SK-N-MC (cell line): ENCODE measurements at regions not wholly inside any gene's neighbourhood (a gene's known extent, or its start where the extent isn't known, plus 50 kb on each side); places are given as distances from the start of the nearest gene placed in this dataset.

Experiments used
- DNase-seq: peaks from one replicate; pipeline ENCODE4 v3.0.0-alpha.2; 2011; ENCODE audit warnings: low read depth, low spot score
- H3K27ac ChIP-seq: fragments of 200-600 bp; sonication (generic); 2 replicates; pipeline ENCODE4 v1.5.1; 2016; ENCODE audit warnings: mixed run types
- H3K36me3 ChIP-seq: fragments of 200-600 bp; sonication (generic); 2 replicates; pipeline ENCODE4 v1.6.1; 2017; ENCODE audit warnings: antibody characterized with exemption, low read length, mixed read lengths; ENCODE audit not compliant: insufficient read depth
- H3K4me3 ChIP-seq: fragments of 200-600 bp; sonication (generic); 2 replicates; pipeline ENCODE4 v1.5.1; 2016
- H3K9ac ChIP-seq: fragments of 200-600 bp; sonication (generic); 2 replicates; pipeline ENCODE4 v1.8.0; 2017; ENCODE audit warnings: mixed run types, mixed read lengths; ENCODE audit not compliant: insufficient read length
- H3K9me3 ChIP-seq: fragments of 200-600 bp; sonication (generic); 2 replicates; pipeline ENCODE4 v1.6.1; 2017; ENCODE audit warnings: low read depth, mild to moderate bottlenecking, antibody characterized with exemption, low read length, moderate library complexity, mixed read lengths
- EZH2 ChIP-seq: fragments of 200-600 bp; sonication (generic); IDR thresholded peaks from one replicate; pipeline ENCODE4 v1.6.1; 2017; ENCODE audit warnings: antibody characterized with exemption
- FOXP2 ChIP-seq: optimal IDR thresholded peaks from 2 replicates; pipeline ENCODE3; 2011; ENCODE audit warnings: mild to moderate bottlenecking, moderate library complexity; ENCODE audit not compliant: insufficient read depth; ENCODE audit errors: extremely low read length, control extremely low read depth
- POLR2AphosphoS5 ChIP-seq: IDR thresholded peaks from 2 replicates; pipeline ENCODE4 v1.6.1; 2012; ENCODE audit warnings: mild to moderate bottlenecking, low read depth, low read length, borderline replicate concordance

- H3K9me3 ChIP-seq, result no peaks in the 10 kb centered on the region
- no peak for DNase-seq
- H3K36me3 ChIP-seq, result no peaks in the 10 kb centered on the region
- TF ChIP-seq POLR2AphosphoS5 (no peak), FOXP2 (no peak), EZH2 (no peak)
- H3K27ac ChIP-seq, result no peak overlapping the region
- no peak overlapping the region for H3K9ac ChIP-seq
- no peak overlapping the region for H3K4me3 ChIP-seq
Observed at GRCh38 chr10:131735577-131735976, 165.2 kb upstream of the PPP2R2D start.

GRCh38 chr10:131736321-131736980, 164.4 kb upstream of the PPP2R2D start:
- Histone ChIP-seq H3K27ac (no peak overlapping the region), H3K9ac (no peak overlapping the region)

GRCh38 chr10:131737543-131738395, 163.0 kb upstream of the PPP2R2D start:
- Histone ChIP-seq H3K36me3 (no peaks in the 10 kb centered on the region), H3K9ac (no peak overlapping the region), H3K4me3 (no peak overlapping the region), H3K9me3 (no peaks in the 10 kb centered on the region), H3K27ac (no peak overlapping the region)
- DNase-seq, result no peak
- no peak for TF ChIP-seq EZH2
- TF ChIP-seq FOXP2, result no peak
- TF ChIP-seq POLR2AphosphoS5, result no peak

More at GRCh38 chr10:131736321-131736980, 164.4 kb upstream of the PPP2R2D start:
- Histone ChIP-seq H3K9me3 (no peaks in the 10 kb centered on the region), H3K4me3 (no peak overlapping the region), H3K36me3 (no peaks in the 10 kb centered on the region)
- no peak for TF ChIP-seq EZH2
- TF ChIP-seq POLR2AphosphoS5, result no peak
- TF ChIP-seq FOXP2, result no peak
- DNase-seq, result no peak

DNA sequence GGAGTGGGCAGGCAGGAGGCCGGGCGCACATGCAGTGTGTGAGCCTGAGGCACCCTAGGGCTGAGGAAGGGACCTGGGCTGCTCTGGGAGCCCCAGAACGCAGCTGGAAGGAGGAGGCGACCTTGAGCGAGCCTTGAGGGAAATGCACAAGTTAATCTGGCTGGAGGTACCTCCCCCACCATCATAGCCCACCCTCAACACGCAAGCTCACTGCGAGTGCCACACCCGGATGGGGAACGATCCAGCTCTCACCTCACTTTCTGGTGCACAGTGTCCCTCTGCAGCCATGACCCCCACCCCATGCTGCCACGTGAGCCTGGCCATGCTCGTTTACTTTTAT, 162.4 kb upstream of the PPP2R2D start:
- no peak for DNase-seq
- no peaks in the 10 kb centered on the region for H3K9me3 ChIP-seq
- no peak for TF ChIP-seq POLR2AphosphoS5
- TF ChIP-seq EZH2, result no peak
- TF ChIP-seq FOXP2, result no peak
- no peak overlapping the region for H3K4me3 ChIP-seq
- H3K36me3 ChIP-seq, result no peaks in the 10 kb centered on the region
- no peak overlapping the region for H3K27ac ChIP-seq
- no peak overlapping the region for H3K9ac ChIP-seq

GRCh38 chr10:131739206-131739605, 161.6 kb upstream of the PPP2R2D start:
- H3K27ac ChIP-seq, result no peak overlapping the region
- no peak for DNase-seq
- no peak for TF ChIP-seq POLR2AphosphoS5
- TF ChIP-seq FOXP2, result no peak
- TF ChIP-seq EZH2, result no peak

GRCh38 chr10:131742500-131742951, 158.3 kb upstream of the PPP2R2D start:
- H3K27ac ChIP-seq, result no peak overlapping the region
- H3K9me3 ChIP-seq, result no peaks in the 10 kb centered on the region
- no peaks in the 10 kb centered on the region for H3K36me3 ChIP-seq
- TF ChIP-seq POLR2AphosphoS5 (no peak), FOXP2 (no peak), EZH2 (no peak)
- DNase-seq, result no peak
- no peak overlapping the region for H3K9ac ChIP-seq
- no peak overlapping the region for H3K4me3 ChIP-seq

More at GRCh38 chr10:131739206-131739605, 161.6 kb upstream of the PPP2R2D start:
- Histone ChIP-seq H3K9ac (no peak overlapping the region), H3K9me3 (no peaks in the 10 kb centered on the region), H3K36me3 (no peaks in the 10 kb centered on the region), H3K4me3 (no peak overlapping the region)

DNA sequence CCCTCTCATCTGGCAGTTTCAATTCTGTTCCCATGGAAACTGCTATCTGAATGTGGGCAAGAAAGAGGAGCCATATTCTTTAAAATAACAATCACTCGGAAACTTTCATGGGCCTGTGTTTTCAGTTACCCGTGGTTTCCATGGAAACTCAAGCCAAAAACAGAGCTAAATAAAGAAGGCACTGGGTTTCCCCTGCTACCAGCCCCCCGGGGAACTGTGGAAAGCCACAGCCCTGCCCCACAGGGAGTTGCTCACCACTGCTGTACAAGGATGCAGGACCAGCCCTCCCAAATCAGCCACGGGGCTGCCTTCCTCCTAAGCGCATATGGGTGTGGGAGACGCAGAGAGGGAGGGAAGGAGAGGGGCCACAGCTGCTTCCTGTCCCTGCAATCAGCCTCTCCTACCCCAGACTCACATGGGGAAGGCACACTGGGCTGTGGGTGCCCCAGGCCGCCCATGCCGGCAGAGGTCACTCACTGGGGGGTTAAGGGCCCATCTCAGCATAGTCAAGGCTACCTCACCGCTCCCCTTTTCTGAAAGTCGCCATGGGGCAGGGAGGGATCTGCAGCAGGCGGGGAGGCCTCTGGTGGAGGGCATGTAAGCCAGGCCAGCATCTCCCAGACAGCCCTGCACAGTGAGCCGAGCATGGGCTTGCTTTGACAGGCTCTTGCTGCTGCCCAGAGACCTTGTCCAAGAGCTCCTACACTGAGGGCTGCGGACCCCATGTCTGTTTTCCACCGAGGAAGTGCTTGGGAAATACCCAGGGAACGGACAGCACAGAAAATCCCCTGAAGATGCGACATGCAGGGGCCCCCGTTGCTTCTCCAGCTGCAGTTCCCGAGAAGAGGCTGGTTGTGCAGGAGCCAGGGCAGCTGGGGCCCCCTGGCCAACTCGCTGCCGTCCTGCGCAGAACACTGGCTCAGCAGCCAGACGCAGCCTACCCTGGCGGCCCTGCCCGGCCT, 157.3 kb upstream of the PPP2R2D start:
- H3K27ac ChIP-seq, result no peak overlapping the region
- no peak for TF ChIP-seq POLR2AphosphoS5
- TF ChIP-seq FOXP2, result no peak
- no peak for TF ChIP-seq EZH2

GRCh38 chr10:131744346-131744745, 156.5 kb upstream of the PPP2R2D start:
- Histone ChIP-seq H3K36me3 (no peaks in the 10 kb centered on the region), H3K9ac (no peak overlapping the region), H3K27ac (no peak overlapping the region), H3K9me3 (no peaks in the 10 kb centered on the region), H3K4me3 (no peak overlapping the region)
- TF ChIP-seq POLR2AphosphoS5 (no peak), FOXP2 (no peak), EZH2 (no peak)
- no peak for DNase-seq

More for the DNA sequence above, 157.3 kb upstream of the PPP2R2D start:
- Histone ChIP-seq H3K9me3 (no peaks in the 10 kb centered on the region), H3K9ac (no peak overlapping the region), H3K36me3 (no peaks in the 10 kb centered on the region), H3K4me3 (no peak overlapping the region)
- no peak for DNase-seq
